NCI-H1092 treated with DMSO at 0.1 percent for 48 hours (cell line): ENCODE measurements at regions not wholly inside any gene's neighbourhood (a gene's known extent, or its start where the extent isn't known, plus 50 kb on each side); places are given as distances from the start of the nearest gene placed in this dataset.
"Not testable (repeated sequence)": the region's sequence is repeated elsewhere in the genome, so short reads cannot be mapped to it uniquely, and the experiment has no call there.

Experiments used
- DNase-seq: peaks from one replicate; lab custom pipeline; 2025; lab: John Stamatoyannopoulos, UW

GRCh38 chr13:104967836-104968630, 1567.4 kb downstream of the EFNB2 start:
- DNase-seq = no peak

DNA sequence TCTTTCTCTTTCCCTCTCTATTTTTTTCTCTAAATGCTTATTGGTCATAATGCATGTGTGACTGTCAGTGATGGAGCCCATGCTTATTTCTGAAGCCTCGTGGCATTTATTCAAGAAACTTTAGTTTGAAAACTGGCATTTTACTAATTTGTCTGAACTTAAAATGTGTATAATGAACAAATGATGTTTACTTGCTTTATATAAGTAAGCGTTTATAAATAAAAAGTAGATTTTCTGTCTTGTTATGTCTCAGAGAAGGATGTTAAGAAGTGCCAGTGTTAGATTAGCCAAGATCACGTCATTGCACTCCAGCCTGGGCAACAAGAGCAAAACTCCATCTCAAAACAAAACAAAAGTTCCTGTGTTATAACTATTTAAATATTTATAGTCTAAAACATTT, 1568.1 kb downstream of the EFNB2 start:
- no peak for DNase-seq

DNA sequence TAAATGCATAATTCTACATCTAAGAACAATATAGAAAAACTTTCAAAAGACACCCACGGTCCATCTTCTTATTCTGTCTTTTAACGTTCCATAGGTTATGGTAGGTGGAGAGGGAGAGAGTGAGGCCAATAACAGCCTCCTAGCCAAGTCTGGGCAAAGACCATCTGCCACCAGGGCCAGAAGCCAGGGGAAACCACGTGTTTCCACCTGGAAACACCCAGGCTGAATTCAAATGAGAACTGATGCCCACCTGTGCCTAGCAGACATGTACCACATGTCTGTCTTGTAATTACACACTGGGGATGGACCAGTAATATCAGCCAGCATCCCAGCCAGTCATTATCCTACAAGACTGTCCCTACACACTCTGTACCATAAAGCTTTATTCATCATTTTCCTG, 1573.1 kb downstream of the EFNB2 start:
- no peak for DNase-seq

DNA sequence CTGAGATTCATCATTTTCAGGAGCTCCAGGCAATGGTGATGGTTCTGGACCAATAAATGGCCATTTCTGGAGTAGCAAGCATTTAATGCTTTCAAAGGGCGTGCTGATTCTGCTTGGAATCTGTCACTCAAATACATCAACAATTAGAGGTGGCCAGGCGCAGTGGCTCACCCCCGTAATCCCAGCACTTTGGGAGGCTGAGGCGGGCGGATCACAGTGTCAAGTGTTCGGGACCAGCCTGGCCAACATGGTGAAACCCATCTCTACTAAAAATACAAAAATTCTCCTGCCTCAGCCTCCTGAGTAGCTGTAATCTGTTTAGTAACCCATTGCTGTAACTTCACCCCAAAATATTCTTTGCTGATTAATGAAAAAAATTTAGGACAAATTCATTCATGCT, 1574.2 kb downstream of the EFNB2 start:
- no peak for DNase-seq

DNA sequence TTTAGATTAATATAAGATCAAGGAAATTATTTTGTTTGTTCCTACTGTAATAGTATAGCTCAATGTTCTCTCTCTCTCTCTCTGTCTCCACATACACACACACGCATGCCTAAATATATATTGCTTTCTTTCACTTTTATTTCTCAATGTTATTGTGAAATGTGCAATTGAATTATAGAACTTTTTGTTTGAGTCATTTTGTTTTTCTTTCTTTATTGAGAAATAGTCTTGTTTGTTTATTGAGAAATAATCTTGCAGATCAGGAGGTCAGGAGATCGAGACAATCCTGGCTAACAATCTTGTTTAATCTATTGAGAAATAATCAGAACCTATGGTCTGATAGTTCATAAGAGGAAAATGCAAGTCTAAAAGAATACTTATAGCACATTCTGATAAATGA, 1581.3 kb downstream of the EFNB2 start:
- DNase-seq = no peak

DNA sequence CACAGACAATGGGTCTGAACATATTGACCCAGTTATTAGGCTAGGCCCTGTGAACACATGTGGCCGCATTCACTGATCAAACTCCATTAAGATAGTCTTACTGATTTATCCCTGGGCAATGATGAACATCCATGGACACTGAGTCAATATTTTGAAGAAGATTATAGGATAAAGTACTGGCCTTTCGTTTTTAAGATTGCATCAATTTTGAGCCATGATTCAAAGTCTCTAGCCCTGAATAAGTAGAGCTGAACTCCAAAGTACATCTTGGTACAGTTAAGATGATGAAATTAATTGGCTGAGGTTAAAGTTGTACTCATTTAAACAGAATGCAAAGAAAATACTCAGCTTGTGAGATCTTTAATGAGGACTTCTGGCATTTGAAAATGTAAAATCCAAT, 1581.9 kb downstream of the EFNB2 start:
- DNase-seq = no peak

DNA sequence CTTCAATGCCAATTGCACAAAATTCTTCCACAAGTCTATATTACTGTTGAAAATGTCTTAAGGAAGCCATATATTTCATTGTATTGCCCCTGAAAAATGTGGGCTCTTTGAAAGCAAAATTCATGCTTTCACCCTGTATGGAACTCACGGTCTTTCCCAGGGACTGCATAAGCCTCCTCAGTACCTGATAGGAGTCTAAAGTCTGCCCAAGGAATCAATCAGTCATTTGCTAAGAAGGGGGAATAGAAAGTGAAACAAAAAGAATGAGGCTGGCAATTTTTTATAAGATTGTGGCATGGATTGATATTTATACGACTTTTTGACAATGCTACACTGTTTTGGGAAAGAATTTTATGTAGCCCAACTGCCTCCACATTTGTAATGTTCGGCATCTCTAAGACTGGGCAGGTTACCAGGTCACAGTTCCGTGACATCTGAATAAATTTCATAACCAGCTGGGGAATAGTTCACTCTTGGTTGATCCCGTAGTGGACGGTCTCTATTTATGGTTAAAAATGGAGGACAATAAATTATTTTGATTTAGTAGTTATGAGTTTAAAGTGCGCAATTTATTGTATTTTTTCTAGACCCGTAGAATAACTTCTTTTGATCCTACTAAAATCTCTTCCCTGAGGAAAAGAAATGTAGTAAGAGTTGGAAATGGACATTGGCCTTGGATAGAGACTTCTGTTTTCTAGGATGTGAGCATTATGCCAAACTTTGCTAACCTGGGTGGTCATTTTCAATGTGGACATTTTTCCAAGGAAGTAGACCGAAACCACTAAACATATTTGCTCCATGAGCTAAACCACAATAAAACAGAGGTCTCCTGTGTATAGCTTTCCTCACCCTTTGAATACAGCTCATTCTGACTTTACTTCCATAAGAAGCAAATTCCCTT, 1585.4 kb downstream of the EFNB2 start:
- DNase-seq = no peak

DNA sequence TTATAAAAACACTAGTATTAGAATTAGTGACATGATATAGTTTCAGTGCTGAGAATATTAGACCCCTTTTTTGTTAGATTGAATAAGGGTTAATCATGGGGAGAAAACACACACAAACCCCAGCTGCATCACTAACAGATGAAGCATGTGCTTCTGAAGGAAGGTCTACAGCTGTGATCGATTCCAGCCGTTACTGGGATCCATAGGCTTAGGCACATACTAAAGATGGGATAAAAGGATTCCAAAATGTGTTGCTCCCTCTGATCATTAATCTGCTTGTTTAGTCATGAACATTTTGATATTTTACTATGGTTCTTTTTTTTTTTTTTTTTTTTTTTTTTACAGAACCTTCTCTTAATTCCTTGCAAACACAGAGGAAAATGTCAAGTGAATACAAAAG, 1591.3 kb downstream of the EFNB2 start:
- DNase-seq = no peak

DNA sequence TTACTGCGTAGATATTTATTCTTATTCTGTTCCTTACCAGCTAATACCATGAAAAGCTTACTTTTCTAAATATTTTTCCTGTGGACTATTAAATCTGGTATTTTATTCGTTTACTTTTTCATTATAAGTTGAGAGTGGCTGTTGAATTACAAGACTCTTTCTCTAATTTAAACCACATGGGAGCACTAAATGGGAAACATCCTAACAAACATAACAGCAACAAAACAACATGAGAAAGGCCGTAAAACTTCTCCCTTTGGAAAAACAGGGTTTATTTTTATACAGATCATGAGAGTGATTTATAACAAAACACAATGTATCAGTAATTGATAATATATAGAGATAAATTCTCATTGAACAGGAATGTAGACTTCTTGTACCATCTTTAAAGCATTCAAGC, 1592.1 kb downstream of the EFNB2 start:
- no peak for DNase-seq

GRCh38 chr13:104937881-104938280, 1597.6 kb downstream of the EFNB2 start:
- no peak for DNase-seq

GRCh38 chr13:104936304-104936703, 1599.2 kb downstream of the EFNB2 start:
- no peak for DNase-seq

- DNase-seq = not testable (repeated sequence)
Observed at GRCh38 chr13:104920513-104920912, 1614.9 kb downstream of the EFNB2 start.

GRCh38 chr13:104920091-104920490, 1615.4 kb downstream of the EFNB2 start:
- DNase-seq = no peak

GRCh38 chr13:104900191-104900817, 1635.2 kb downstream of the EFNB2 start:
- DNase-seq = no peak

- DNase-seq = no peak
Observed at GRCh38 chr13:104898484-104898883, 1637.0 kb downstream of the EFNB2 start.

GRCh38 chr13:104895521-104895920, 1639.9 kb downstream of the EFNB2 start:
- no peak for DNase-seq

GRCh38 chr13:104875038-104875754, 1660.3 kb downstream of the EFNB2 start:
- DNase-seq = no peak

- DNase-seq = no peak
Observed at GRCh38 chr13:104872153-104872552, 1663.3 kb downstream of the EFNB2 start.

DNA sequence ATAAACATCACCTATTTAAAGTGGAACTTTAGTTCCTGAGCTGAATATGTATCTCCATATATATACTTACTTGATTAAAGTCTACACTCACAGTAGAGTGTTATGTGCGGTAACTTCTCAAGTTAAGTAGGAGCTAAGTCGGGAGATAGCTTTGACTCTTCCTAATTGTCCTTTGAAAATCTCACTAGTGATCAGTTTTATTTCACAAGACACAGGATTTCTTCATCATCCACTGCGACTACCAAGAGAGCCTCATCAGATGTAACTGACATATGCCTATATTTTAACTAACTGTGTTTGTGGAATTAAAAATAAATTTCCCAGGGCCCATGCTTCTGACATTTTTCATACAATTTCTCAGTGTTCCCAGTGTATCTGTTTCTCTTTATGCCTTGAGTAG, 1664.0 kb downstream of the EFNB2 start:
- no peak for DNase-seq

DNA sequence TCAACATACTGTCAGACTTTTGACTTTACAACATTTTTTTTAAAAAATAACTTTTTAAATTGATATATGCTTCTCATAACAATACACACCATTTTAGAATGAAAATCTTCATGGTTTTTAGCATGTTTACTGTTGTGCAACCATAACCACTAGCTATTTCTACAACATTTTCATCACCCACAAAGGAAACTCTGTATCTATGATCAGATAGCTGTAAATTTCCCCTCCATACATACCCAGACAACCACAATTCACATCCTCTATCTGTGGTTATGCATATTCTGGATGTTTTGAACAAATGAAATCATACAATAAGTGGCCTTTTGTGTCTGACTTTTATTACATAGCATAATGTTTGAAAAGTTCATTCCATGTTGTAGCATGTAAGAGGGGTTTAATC, 1666.0 kb downstream of the EFNB2 start:
- DNase-seq = no peak

DNA sequence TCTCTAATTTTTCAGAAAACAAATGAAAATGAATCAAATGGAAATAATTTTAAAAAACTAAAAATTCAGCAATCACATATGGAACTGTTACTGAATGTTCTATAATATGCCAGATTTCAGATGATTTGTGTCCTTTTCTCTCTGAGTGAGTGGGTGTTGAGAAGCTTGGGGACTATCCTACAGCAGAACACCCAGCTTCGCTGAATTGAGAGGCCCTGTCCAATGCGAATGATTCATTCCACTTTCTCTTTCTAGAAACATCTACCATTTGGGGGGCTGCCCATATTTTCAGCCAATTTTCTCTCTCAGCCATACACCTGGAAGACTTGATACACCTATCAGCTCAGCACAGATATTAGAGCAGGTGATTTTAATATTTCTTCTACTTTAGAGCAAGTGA, 1666.7 kb downstream of the EFNB2 start:
- no peak for DNase-seq

GRCh38 chr13:104855581-104855980, 1679.9 kb downstream of the EFNB2 start:
- DNase-seq = no peak
